ENCODE measurements at regions not wholly inside any gene's neighbourhood (a gene's known extent, or its start where the extent isn't known, plus 50 kb on each side); places are given as distances from the start of the nearest gene placed in this dataset.

DNA sequence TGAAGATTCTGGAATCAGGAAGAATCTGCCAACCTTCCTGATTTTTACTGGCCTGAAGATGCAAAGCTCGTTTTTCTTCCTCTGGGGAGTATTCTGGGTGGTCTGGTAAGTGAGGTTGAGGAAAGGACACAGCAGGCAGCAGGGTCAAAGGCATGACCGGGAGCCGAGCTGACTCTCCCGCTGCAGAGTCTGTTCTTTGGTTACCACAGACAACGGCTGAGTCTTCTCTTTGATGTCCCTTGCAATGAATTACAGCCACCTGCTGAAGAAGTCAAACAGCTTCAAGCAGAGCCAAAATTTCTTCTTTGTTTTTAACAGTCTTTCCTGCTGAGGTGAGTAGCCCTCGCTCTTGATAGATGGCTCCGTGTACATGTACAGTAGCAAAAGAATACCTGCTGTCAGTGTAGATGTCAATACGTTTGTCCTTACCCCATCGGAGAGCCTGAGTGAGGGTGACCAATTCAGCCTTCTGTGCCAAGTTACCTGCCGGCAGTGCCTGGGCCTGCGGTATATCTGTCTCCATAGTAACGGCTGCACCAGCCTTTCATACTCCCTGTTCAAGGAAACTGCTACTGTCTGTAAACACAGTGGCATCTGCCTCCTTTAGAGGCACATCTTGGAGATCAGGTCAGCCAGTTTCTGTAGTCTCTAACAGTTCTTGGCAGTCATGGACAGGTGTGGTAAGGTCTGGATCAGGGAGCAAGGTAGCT, 76.4 kb downstream of the PRR15 start:
- TF ChIP-seq, protein P1, sequence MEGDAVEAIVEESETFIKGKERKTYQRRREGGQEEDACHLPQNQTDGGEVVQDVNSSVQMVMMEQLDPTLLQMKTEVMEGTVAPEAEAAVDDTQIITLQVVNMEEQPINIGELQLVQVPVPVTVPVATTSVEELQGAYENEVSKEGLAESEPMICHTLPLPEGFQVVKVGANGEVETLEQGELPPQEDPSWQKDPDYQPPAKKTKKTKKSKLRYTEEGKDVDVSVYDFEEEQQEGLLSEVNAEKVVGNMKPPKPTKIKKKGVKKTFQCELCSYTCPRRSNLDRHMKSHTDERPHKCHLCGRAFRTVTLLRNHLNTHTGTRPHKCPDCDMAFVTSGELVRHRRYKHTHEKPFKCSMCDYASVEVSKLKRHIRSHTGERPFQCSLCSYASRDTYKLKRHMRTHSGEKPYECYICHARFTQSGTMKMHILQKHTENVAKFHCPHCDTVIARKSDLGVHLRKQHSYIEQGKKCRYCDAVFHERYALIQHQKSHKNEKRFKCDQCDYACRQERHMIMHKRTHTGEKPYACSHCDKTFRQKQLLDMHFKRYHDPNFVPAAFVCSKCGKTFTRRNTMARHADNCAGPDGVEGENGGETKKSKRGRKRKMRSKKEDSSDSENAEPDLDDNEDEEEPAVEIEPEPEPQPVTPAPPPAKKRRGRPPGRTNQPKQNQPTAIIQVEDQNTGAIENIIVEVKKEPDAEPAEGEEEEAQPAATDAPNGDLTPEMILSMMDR (IDR thresholded peaks at IDR 0.05), result no peak
- no peak for TF ChIP-seq EZH2 (IDR thresholded peaks at IDR 0.05; ENCODE audit: borderline replicate concordance, insufficient read depth, low read depth, low read length, poor library complexity, severe bottlenecking)
